WTC11 (cell line): ENCODE measurements at regions not wholly inside any gene's neighbourhood (a gene's known extent, or its start where the extent isn't known, plus 50 kb on each side); places are given as distances from the start of the nearest gene placed in this dataset.

Experiments
- ATAC-seq: fragments of 200-7000 bp; cut with Tn5 transposase; 2 replicates; pipeline ENCODE4 v1.10.0; 2021; ENCODE audit warnings: mild to moderate bottlenecking, moderate library complexity
- CTCF ChIA-PET: fragments of 300-600 bp; sonication (Branson Sonifier 250); formaldehyde crosslinking; loops from one replicate; lab custom pipeline; 2021; ENCODE audit warnings: antibody characterized with exemption; lab: Charles Lee
- POLR2A ChIA-PET: fragments of 350-600 bp; sonication (Branson Sonifier 250); formaldehyde crosslinking; loops from one replicate; lab custom pipeline; 2021; ENCODE audit warnings: antibody characterized with exemption; lab: Charles Lee
- DNase-seq: peaks from one replicate; pipeline ENCODE4 v3.0.0; 2021; ENCODE audit warnings: low spot score
- H3K27ac Mint-ChIP-seq: 2 replicates; pipeline ENCODE4 v1.8.0; 2021; ENCODE audit warnings: mixed read lengths
- H3K27me3 Mint-ChIP-seq: 2 replicates; pipeline ENCODE4 v1.8.0; 2021; ENCODE audit warnings: low read depth, mild to moderate bottlenecking, moderate library complexity, mixed read lengths
- H3K36me3 Mint-ChIP-seq: 2 replicates; pipeline ENCODE4 v1.8.0; 2021; ENCODE audit warnings: mixed read lengths
- H3K4me1 Mint-ChIP-seq: 2 replicates; pipeline ENCODE4 v1.8.0; 2022; ENCODE audit warnings: mixed read lengths
- H3K4me3 Mint-ChIP-seq: 2 replicates; pipeline ENCODE4 v1.8.0; 2021; ENCODE audit warnings: mild to moderate bottlenecking, moderate library complexity, mixed read lengths
- H3K9me3 Mint-ChIP-seq: 2 replicates; pipeline ENCODE4 v1.8.0; 2021; ENCODE audit warnings: mixed read lengths
- ARID4B ChIP-seq: sonication (generic); formaldehyde crosslinking; IDR thresholded peaks from 2 replicates; pipeline ENCODE4 v1.8.0; 2023; ENCODE audit warnings: missing genetic modification reagents, mild to moderate bottlenecking, borderline replicate concordance
- CDX4 ChIP-seq: fragments of 250-450 bp; sonication (Bioruptor Pico); IDR thresholded peaks from 2 replicates; pipeline ENCODE4 v1.9.0; 2021; ENCODE audit warnings: moderate library complexity, mild to moderate bottlenecking, inconsistent platforms, borderline replicate concordance
- CTCF ChIP-seq: fragments of 200-600 bp; IDR thresholded peaks from 2 replicates; pipeline ENCODE4 v1.8.0; 2022; ENCODE audit warnings: antibody characterized with exemption
- FOXP1 ChIP-seq: sonication (generic); formaldehyde crosslinking; IDR thresholded peaks from 2 replicates; pipeline ENCODE4 v1.8.0; 2022; ENCODE audit warnings: missing genetic modification reagents, mild to moderate bottlenecking, moderate library complexity, borderline replicate concordance
- HMGA2 ChIP-seq: fragments of 250-450 bp; sonication (Bioruptor Pico); IDR thresholded peaks from 2 replicates; pipeline ENCODE4 v1.4.0; 2021; ENCODE audit warnings: mild to moderate bottlenecking, moderate library complexity
- KAT7 ChIP-seq: sonication (generic); formaldehyde crosslinking; IDR thresholded peaks from 2 replicates; pipeline ENCODE4 v1.8.1; 2023; ENCODE audit warnings: missing genetic modification reagents, mild to moderate bottlenecking, borderline replicate concordance
- OVOL2 ChIP-seq: fragments of 250-450 bp; sonication (Bioruptor Pico); IDR thresholded peaks from 2 replicates; pipeline ENCODE4 v1.9.0; 2021; ENCODE audit warnings: mild to moderate bottlenecking, borderline replicate concordance
- SMAD4 ChIP-seq: sonication (generic); formaldehyde crosslinking; IDR thresholded peaks from 2 replicates; pipeline ENCODE4 v1.8.0; 2022; ENCODE audit warnings: mild to moderate bottlenecking, missing genetic modification reagents
- SP1 ChIP-seq: sonication (generic); formaldehyde crosslinking; conservative IDR thresholded peaks from 2 replicates; pipeline ENCODE4 v1.8.1; 2022; ENCODE audit warnings: missing genetic modification reagents
- ZNF138 ChIP-seq: sonication (generic); formaldehyde crosslinking; conservative IDR thresholded peaks from 2 replicates; pipeline ENCODE4 v1.8.1; 2022; ENCODE audit warnings: mild to moderate bottlenecking, moderate library complexity, missing genetic modification reagents
- ZNF416 ChIP-seq: fragments of 250-450 bp; sonication (Bioruptor Pico); IDR thresholded peaks from 2 replicates; pipeline ENCODE4 v1.9.0; 2021; ENCODE audit warnings: mild to moderate bottlenecking, inconsistent platforms
- TF ChIP-seq, protein P1 (sequence below): sonication (generic); formaldehyde crosslinking; conservative IDR thresholded peaks from 2 replicates; pipeline ENCODE4 v1.8.1; 2022; ENCODE audit warnings: mild to moderate bottlenecking, missing genetic modification reagents
- TF ChIP-seq, protein P2 (sequence below): sonication (generic); formaldehyde crosslinking; IDR thresholded peaks from 2 replicates; pipeline ENCODE4 v1.8.1; 2023; ENCODE audit warnings: mild to moderate bottlenecking, missing genetic modification reagents
- TF ChIP-seq, protein P3 (sequence below): fragments of 250-450 bp; sonication (Bioruptor Pico); IDR thresholded peaks from 2 replicates; pipeline ENCODE4 v2.1.2; 2022; ENCODE audit warnings: mild to moderate bottlenecking, moderate library complexity
- TF ChIP-seq, protein P4 (sequence below): sonication (generic); formaldehyde crosslinking; IDR thresholded peaks from 2 replicates; pipeline ENCODE4 v1.8.1; 2023; ENCODE audit warnings: mild to moderate bottlenecking, moderate library complexity, missing genetic modification reagents

DNA sequence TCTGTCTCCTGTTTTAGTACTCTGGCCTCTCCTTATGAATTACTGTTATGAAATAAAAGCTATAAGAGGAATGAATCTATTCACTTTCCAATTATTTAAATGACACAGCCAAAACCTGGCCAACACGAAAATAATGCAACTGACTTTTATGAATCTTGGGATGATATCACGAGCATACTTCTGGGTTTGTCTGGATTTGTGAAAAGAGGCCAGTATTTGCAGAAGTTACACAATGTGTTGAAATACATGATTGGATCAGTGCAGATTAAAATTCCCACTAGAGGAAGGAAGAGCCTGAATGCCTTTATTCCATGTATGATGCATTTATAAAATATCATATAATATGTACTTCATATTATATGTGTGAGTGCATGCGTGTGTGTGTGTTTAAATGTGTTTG is 418.2 kb downstream of the GRB14 start:
- TF ChIP-seq, protein P1, sequence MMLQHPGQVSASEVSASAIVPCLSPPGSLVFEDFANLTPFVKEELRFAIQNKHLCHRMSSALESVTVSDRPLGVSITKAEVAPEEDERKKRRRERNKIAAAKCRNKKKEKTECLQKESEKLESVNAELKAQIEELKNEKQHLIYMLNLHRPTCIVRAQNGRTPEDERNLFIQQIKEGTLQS, result no peak
- no peak for TF ChIP-seq HMGA2 (CRISPR knock-in tag)
- no peak for TF ChIP-seq OVOL2 (CRISPR knock-in tag)
- TF ChIP-seq, protein P2, sequence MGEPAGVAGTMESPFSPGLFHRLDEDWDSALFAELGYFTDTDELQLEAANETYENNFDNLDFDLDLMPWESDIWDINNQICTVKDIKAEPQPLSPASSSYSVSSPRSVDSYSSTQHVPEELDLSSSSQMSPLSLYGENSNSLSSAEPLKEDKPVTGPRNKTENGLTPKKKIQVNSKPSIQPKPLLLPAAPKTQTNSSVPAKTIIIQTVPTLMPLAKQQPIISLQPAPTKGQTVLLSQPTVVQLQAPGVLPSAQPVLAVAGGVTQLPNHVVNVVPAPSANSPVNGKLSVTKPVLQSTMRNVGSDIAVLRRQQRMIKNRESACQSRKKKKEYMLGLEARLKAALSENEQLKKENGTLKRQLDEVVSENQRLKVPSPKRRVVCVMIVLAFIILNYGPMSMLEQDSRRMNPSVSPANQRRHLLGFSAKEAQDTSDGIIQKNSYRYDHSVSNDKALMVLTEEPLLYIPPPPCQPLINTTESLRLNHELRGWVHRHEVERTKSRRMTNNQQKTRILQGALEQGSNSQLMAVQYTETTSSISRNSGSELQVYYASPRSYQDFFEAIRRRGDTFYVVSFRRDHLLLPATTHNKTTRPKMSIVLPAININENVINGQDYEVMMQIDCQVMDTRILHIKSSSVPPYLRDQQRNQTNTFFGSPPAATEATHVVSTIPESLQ, result no peak
- TF ChIP-seq FOXP1 (CRISPR knock-in tag), result no peak
- TF ChIP-seq SP1, result no peak
- TF ChIP-seq, all 79 proteins: peak for 0
- Mint-ChIP-seq H3K9me3 (peaks cover 4% of the 10 kb centered on the region; the same call in 1 of the 2 replicates), H3K4me1 (peaks cover 16% of the 10 kb centered on the region), H3K36me3 (no peaks in the 10 kb centered on the region), H3K4me3 (no peak overlapping the region), H3K27me3 (no peaks in the 10 kb centered on the region), H3K27ac (no peak overlapping the region)
- POLR2A ChIA-PET, result no interaction called here
- CTCF ChIA-PET, result interaction anchor here (0.7 kb wide), 1 partner anchor 554 kb away, joined by 3 read pairs; no protein-coding TSS in a partner anchor
- ATAC-seq (no peak), DNase-seq (no peak)

DNA sequence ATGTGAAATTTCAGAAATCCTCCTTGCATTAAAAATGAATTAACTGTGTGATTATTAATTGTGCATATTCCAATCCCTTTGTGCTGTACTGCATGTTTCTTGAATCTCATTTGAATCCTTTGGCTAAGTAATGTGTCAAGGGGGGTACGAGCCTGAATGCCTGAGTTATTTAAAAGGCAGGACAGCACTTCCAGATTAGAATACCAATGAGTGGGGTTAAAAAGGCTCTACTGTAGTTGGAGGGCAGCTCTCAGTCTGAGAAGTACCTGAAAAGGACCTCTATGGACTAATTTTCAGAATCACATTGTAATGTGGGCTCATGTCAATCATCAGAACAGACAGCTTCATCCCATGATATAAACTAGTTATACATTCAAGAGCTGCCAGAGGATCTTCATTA is 423.0 kb downstream of the GRB14 start:
- peaks cover 7% of the 10 kb centered on the region; the same call in 1 of the 2 replicates for H3K9me3 Mint-ChIP-seq
- H3K36me3 Mint-ChIP-seq, result no peaks in the 10 kb centered on the region
- H3K27ac Mint-ChIP-seq, result no peak overlapping the region
- peaks cover 6% of the 10 kb centered on the region; the same call in 1 of the 2 replicates for H3K4me1 Mint-ChIP-seq
- no peak for DNase-seq
- ChIA-PET CTCF (no interaction called here), POLR2A (no interaction called here)
- no peak overlapping the region for H3K4me3 Mint-ChIP-seq
- H3K27me3 Mint-ChIP-seq, result no peaks in the 10 kb centered on the region
- no peak for TF ChIP-seq ZNF416 (CRISPR knock-in tag)
- TF ChIP-seq, protein P1, result no peak
- TF ChIP-seq, protein P3, sequence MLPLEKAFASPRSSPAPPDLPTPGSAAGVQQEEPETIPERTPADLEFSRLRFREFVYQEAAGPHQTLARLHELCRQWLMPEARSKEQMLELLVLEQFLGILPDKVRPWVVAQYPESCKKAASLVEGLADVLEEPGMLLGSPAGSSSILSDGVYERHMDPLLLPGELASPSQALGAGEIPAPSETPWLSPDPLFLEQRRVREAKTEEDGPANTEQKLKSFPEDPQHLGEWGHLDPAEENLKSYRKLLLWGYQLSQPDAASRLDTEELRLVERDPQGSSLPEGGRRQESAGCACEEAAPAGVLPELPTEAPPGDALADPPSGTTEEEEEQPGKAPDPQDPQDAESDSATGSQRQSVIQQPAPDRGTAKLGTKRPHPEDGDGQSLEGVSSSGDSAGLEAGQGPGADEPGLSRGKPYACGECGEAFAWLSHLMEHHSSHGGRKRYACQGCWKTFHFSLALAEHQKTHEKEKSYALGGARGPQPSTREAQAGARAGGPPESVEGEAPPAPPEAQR (CRISPR knock-in tag), result no peak
- TF ChIP-seq CDX4, result no peak
- no peak for TF ChIP-seq KAT7 (CRISPR knock-in tag)
- TF ChIP-seq SMAD4 (CRISPR knock-in tag), result no peak
- TF ChIP-seq FOXP1 (CRISPR knock-in tag), result no peak
- TF ChIP-seq, protein P4, sequence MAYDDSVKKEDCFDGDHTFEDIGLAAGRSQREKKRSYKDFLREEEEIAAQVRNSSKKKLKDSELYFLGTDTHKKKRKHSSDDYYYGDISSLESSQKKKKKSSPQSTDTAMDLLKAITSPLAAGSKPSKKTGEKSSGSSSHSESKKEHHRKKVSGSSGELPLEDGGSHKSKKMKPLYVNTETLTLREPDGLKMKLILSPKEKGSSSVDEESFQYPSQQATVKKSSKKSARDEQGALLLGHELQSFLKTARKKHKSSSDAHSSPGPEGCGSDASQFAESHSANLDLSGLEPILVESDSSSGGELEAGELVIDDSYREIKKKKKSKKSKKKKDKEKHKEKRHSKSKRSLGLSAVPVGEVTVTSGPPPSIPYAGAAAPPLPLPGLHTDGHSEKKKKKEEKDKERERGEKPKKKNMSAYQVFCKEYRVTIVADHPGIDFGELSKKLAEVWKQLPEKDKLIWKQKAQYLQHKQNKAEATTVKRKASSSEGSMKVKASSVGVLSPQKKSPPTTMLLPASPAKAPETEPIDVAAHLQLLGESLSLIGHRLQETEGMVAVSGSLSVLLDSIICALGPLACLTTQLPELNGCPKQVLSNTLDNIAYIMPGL (CRISPR knock-in tag), result no peak
- TF ChIP-seq ZNF138 (CRISPR knock-in tag), result no peak
- TF ChIP-seq CTCF, result no peak
- no peak for TF ChIP-seq ARID4B
- no peak for ATAC-seq
